Body of pancreas (tissue), 4 donors: ENCODE measurements at regions not wholly inside any gene's neighbourhood (a gene's known extent, or its start where the extent isn't known, plus 50 kb on each side); places are given as distances from the start of the nearest gene placed in this dataset.

Source experiments
- POLR2A ChIP-seq, 3 donors: fragments of 450-650 bp; IDR thresholded peaks; one replicate each; pipeline ENCODE4 v1.6.1; 2016; ENCODE audit warnings: antibody characterized with exemption in 3 of 3, mild to moderate bottlenecking in 2 of 3
- TF ChIP-seq, protein P1 (sequence below), 7 experiments: fragments of 450-650 bp in 4 of 7; fragments of 200-600 bp in 3 of 7; sonication (generic) in 3 of 7; IDR thresholded peaks; one replicate each; pipeline ENCODE4 v1.5.1; 2016 to 2019; ENCODE audit warnings: antibody characterized with exemption in 7 of 7

DNA sequence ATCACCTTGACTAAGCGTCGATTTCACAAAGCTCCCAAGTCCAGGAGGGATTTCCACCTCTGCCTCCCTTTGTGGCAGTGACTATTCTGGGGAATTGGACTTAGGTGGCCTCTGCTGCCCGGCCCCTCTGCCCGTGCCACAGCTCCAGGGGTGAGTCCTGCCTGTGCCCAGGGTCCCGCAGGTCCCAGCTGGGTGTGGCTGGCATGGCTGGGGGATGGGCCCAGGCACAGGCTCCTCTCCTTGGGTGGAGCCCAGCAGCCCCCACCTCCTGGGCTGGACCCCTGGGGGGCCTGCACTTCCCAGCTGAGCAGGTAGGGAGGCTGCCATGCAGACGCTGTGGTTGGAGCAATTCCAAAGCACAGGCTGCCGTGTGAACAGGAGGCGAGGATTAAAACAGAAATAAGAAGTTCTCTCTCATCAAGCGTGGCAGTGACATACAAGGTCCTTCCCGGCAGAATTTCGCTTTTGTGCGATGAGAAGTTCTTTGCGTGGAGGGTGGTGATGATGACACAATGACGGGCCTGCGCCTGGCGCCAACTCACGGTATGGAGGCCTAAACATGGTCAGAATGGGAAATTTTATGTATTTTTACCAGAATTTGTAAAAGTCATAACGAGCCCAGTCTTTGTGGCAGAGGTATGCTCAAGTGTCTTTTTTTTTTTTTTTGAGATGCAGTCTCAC, 107.3 kb downstream of the BRD1 start:
- TF ChIP-seq, protein P1, sequence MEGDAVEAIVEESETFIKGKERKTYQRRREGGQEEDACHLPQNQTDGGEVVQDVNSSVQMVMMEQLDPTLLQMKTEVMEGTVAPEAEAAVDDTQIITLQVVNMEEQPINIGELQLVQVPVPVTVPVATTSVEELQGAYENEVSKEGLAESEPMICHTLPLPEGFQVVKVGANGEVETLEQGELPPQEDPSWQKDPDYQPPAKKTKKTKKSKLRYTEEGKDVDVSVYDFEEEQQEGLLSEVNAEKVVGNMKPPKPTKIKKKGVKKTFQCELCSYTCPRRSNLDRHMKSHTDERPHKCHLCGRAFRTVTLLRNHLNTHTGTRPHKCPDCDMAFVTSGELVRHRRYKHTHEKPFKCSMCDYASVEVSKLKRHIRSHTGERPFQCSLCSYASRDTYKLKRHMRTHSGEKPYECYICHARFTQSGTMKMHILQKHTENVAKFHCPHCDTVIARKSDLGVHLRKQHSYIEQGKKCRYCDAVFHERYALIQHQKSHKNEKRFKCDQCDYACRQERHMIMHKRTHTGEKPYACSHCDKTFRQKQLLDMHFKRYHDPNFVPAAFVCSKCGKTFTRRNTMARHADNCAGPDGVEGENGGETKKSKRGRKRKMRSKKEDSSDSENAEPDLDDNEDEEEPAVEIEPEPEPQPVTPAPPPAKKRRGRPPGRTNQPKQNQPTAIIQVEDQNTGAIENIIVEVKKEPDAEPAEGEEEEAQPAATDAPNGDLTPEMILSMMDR (IDR thresholded peaks at IDR 0.05) = no peak
- no peak for TF ChIP-seq POLR2A (IDR thresholded peaks at IDR 0.05)
